KMS-11 (cell line): ENCODE measurements at regions not wholly inside any gene's neighbourhood (a gene's known extent, or its start where the extent isn't known, plus 50 kb on each side); places are given as distances from the start of the nearest gene placed in this dataset.

Experiments
- H2AFZ ChIP-seq: fragments of 200-600 bp; sonication (generic); 2 replicates; pipeline ENCODE4 v1.6.1; 2016; ENCODE audit warnings: antibody characterized with exemption, mixed run types, low read depth
- H3K27ac ChIP-seq: fragments of 200-600 bp; sonication (generic); 2 replicates; pipeline ENCODE4 v1.6.1; 2016; ENCODE audit warnings: mild to moderate bottlenecking, mixed run types
- H3K27me3 ChIP-seq: fragments of 200-600 bp; sonication (generic); 2 replicates; pipeline ENCODE4 v1.6.1; 2017; ENCODE audit warnings: mild to moderate bottlenecking, low read depth, mixed run types, moderate library complexity; ENCODE audit not compliant: insufficient read depth
- H3K36me3 ChIP-seq: fragments of 200-600 bp; sonication (generic); 2 replicates; pipeline ENCODE4 v1.6.1; 2017; ENCODE audit warnings: mild to moderate bottlenecking, mixed run types; ENCODE audit not compliant: insufficient read depth
- H3K4me1 ChIP-seq: fragments of 200-600 bp; sonication (generic); 2 replicates; pipeline ENCODE4 v1.6.1; 2016; ENCODE audit warnings: mild to moderate bottlenecking, low read depth, mixed run types; ENCODE audit not compliant: poor library complexity, severe bottlenecking
- H3K4me2 ChIP-seq: fragments of 200-600 bp; sonication (generic); 2 replicates; pipeline ENCODE4 v1.7.0; 2016; ENCODE audit warnings: mild to moderate bottlenecking, mixed run types
- H3K4me3 ChIP-seq: fragments of 200-600 bp; sonication (generic); IDR thresholded peaks from 2 replicates; pipeline ENCODE4 v1.6.1; 2017; ENCODE audit warnings: low read depth, low read length, mixed read lengths; ENCODE audit not compliant: insufficient read depth
- H3K79me2 ChIP-seq: fragments of 200-600 bp; sonication (generic); 2 replicates; pipeline ENCODE4 v1.6.1; 2016; ENCODE audit warnings: low read depth, mixed run types; ENCODE audit not compliant: insufficient read depth
- H3K9ac ChIP-seq: fragments of 200-600 bp; sonication (generic); 2 replicates; pipeline ENCODE4 v1.6.1; 2016; ENCODE audit warnings: mild to moderate bottlenecking, mixed run types
- H4K20me1 ChIP-seq: fragments of 200-600 bp; sonication (generic); 2 replicates; pipeline ENCODE4 v1.6.1; 2016; ENCODE audit warnings: mild to moderate bottlenecking, mixed run types; ENCODE audit not compliant: insufficient read depth
- TF ChIP-seq, protein P1 (sequence below): fragments of 200-600 bp; sonication (generic); conservative IDR thresholded peaks from 2 replicates; pipeline ENCODE4 v1.6.1; 2017; ENCODE audit warnings: low read depth, mild to moderate bottlenecking, antibody characterized with exemption, low read length, moderate library complexity, mixed read lengths

DNA sequence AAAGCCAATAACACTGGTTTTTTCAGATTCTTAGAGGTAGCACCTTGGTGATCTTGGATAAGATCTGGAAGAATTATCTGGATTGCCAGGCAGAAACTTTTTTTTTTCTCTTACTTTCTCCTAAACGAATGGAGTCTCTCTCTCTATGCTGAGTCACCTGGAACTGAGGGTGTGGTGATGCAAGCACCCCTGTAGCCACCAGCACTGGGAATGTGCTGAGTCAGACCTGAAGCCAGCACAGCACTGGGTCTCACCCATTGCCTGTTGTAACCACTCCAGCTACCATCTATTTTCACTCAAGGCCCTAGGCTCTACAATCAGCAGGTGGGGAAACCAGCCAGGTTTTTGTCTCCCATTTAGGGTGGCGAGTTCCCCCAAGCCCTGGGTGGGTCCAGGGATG is 923.8 kb downstream of the RAPGEF2 start:
- H4K20me1 ChIP-seq, result no peaks in the 10 kb centered on the region
- H3K4me2 ChIP-seq, result peak overlapping the region; percentile 13; the same call in 1 of the 2 replicates
- H2AFZ ChIP-seq, result peak overlapping the region; percentile 38; the same call in 1 of the 2 replicates
- H3K27ac ChIP-seq, result peak overlapping the region; percentile 1; the same call in 1 of the 2 replicates
- TF ChIP-seq, protein P1, sequence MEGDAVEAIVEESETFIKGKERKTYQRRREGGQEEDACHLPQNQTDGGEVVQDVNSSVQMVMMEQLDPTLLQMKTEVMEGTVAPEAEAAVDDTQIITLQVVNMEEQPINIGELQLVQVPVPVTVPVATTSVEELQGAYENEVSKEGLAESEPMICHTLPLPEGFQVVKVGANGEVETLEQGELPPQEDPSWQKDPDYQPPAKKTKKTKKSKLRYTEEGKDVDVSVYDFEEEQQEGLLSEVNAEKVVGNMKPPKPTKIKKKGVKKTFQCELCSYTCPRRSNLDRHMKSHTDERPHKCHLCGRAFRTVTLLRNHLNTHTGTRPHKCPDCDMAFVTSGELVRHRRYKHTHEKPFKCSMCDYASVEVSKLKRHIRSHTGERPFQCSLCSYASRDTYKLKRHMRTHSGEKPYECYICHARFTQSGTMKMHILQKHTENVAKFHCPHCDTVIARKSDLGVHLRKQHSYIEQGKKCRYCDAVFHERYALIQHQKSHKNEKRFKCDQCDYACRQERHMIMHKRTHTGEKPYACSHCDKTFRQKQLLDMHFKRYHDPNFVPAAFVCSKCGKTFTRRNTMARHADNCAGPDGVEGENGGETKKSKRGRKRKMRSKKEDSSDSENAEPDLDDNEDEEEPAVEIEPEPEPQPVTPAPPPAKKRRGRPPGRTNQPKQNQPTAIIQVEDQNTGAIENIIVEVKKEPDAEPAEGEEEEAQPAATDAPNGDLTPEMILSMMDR, result no peak
- no peak overlapping the region for H3K9ac ChIP-seq
- H3K4me3 ChIP-seq, result no peak overlapping the region
- no peaks in the 10 kb centered on the region for H3K36me3 ChIP-seq
- no peaks in the 10 kb centered on the region for H3K27me3 ChIP-seq
- no peaks in the 10 kb centered on the region for H3K79me2 ChIP-seq
- H3K4me1 ChIP-seq, result peaks cover 10% of the 10 kb centered on the region

DNA sequence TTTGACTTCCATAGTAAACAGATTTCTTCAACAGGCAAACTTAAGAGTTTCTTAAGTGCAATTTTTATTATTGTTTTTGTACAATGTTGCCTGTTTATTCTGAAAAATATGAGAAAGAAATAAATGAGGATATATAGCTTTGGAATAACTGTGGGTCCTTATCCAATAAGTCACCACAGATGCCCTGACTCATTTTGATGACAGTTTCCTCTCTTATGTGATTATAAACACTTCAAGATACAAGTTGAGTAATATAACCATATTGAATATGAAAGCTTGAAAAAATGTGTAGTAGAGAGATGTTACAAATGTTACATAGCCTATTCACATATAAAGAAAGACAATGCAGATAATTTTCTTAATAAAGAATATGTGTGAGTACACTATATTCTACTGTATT is 931.6 kb downstream of the RAPGEF2 start:
- Histone ChIP-seq H3K36me3 (no peaks in the 10 kb centered on the region), H3K4me2 (no peak overlapping the region), H3K27ac (no peak overlapping the region), H4K20me1 (no peaks in the 10 kb centered on the region), H3K4me3 (no peak overlapping the region), H3K79me2 (no peaks in the 10 kb centered on the region), H3K9ac (no peak overlapping the region), H2AFZ (no peak overlapping the region), H3K4me1 (no peaks in the 10 kb centered on the region), H3K27me3 (no peaks in the 10 kb centered on the region)
- TF ChIP-seq, protein P1, result no peak

DNA sequence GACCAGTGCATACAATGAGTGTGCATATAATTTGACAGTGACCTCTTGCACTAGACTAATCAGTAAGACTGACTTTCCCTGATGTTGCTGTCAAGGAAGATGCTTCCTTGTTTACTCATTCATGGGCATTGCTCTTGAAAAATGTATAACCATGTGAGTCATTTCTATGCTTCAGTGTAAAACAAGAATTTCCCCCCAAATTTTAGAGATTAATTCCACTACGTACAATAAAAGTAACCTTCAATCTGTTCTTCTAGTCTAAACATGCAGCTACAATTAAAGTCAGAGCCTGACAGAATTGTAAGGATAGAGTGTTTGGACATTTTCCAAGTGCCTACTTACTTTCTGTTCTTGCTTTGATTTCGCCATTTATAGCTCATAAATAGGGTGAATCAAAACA is 935.7 kb downstream of the RAPGEF2 start:
- Histone ChIP-seq H2AFZ (no peak overlapping the region), H4K20me1 (no peaks in the 10 kb centered on the region), H3K79me2 (no peaks in the 10 kb centered on the region), H3K9ac (no peak overlapping the region), H3K4me2 (no peak overlapping the region), H3K27me3 (no peaks in the 10 kb centered on the region), H3K4me1 (peaks cover 7% of the 10 kb centered on the region), H3K27ac (no peak overlapping the region), H3K36me3 (no peaks in the 10 kb centered on the region), H3K4me3 (no peak overlapping the region)
- TF ChIP-seq, protein P1, result no peak

DNA sequence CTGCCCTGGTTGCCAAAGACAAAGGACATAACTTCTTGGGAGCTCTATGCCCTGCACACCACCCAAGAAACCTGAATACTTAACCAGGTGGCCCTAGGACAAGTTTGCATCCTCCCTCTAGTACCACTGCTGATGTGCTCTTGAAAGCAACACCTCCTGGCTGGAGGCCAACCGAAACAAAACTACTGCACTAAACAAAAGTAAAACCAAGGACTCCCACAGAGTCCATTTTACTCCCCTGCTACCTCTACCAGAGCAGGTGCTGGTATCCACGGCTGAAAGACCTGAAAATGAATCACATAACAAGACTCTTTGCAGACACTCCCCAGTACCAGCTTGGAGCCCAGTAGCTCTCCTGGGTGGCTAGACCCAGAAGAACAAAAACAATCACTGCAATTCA is 941.8 kb downstream of the RAPGEF2 start:
- H3K36me3 ChIP-seq, result no peaks in the 10 kb centered on the region
- H3K4me3 ChIP-seq, result no peak overlapping the region
- H3K27ac ChIP-seq, result no peak overlapping the region; the same call in 1 of the 2 replicates
- H3K4me1 ChIP-seq, result peaks cover 18% of the 10 kb centered on the region
- no peaks in the 10 kb centered on the region for H4K20me1 ChIP-seq
- no peaks in the 10 kb centered on the region for H3K79me2 ChIP-seq
- peak overlapping the region; percentile 65 for H2AFZ ChIP-seq
- peak overlapping the region; percentile 23; the same call in 1 of the 2 replicates for H3K9ac ChIP-seq
- TF ChIP-seq, protein P1, result no peak
- no peaks in the 10 kb centered on the region for H3K27me3 ChIP-seq
- no peak overlapping the region; the same call in 1 of the 2 replicates for H3K4me2 ChIP-seq
